ENCODE measurements at regions not wholly inside any gene's neighbourhood (a gene's known extent, or its start where the extent isn't known, plus 50 kb on each side); places are given as distances from the start of the nearest gene placed in this dataset.

DNA sequence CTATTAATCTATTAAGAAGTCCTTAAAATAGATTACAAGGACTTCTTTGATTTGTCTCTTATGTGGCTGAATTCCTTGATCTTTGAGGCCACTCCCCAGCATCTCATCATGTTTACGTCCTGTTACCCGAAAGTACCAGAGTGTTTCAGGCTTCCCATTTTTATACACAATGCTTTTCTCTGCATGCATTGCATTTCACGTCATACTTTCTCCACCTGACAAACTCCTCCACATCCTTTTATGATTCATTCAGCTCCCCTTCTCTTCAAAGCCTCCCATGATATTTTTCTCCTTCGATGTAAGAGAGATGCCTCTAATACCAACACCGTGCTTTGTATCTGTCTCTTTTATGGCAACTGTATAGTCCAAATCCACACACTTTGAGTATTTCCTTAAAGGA is 379.0 kb upstream of the CRIM1 start:
- TF ChIP-seq, protein P1, sequence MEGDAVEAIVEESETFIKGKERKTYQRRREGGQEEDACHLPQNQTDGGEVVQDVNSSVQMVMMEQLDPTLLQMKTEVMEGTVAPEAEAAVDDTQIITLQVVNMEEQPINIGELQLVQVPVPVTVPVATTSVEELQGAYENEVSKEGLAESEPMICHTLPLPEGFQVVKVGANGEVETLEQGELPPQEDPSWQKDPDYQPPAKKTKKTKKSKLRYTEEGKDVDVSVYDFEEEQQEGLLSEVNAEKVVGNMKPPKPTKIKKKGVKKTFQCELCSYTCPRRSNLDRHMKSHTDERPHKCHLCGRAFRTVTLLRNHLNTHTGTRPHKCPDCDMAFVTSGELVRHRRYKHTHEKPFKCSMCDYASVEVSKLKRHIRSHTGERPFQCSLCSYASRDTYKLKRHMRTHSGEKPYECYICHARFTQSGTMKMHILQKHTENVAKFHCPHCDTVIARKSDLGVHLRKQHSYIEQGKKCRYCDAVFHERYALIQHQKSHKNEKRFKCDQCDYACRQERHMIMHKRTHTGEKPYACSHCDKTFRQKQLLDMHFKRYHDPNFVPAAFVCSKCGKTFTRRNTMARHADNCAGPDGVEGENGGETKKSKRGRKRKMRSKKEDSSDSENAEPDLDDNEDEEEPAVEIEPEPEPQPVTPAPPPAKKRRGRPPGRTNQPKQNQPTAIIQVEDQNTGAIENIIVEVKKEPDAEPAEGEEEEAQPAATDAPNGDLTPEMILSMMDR (IDR thresholded peaks at IDR 0.05): no peak
- TF ChIP-seq POLR2A (IDR thresholded peaks at IDR 0.05): no peak
